Activated T-cell treated with anti-CD3 and anti-CD28 coated beads, Interleukin-2, amount 50 U/mL, for 72 hours (primary cell): ENCODE measurements at regions not wholly inside any gene's neighbourhood (a gene's known extent, or its start where the extent isn't known, plus 50 kb on each side); places are given as distances from the start of the nearest gene placed in this dataset.
A peak's percentile ranks its signal among the peaks of the same experiment; 100 is the strongest.

Source experiments
- ATAC-seq, 2 donors: fragments of 150-1000 bp; cut with Tn5 transposase; replicated peaks in 1 of 2; 2 replicates each; pipeline ENCODE4 v1.10.0; 2021; ENCODE audit warnings: moderate library complexity in 2 of 2, mild to moderate bottlenecking in 1 of 2
- DNase-seq, 2 donors: peaks; one replicate each; pipeline ENCODE4 v3.0.0; 2021 to 2022; ENCODE audit warnings: mixed read lengths in 1 of 2
- H3K27ac Mint-ChIP-seq: one replicate; pipeline ENCODE4 v1.8.0; 2022; ENCODE audit warnings: mild to moderate bottlenecking, moderate library complexity, mixed read lengths
- H3K27me3 Mint-ChIP-seq: one replicate; pipeline ENCODE4 v1.8.0; 2022; ENCODE audit warnings: low read depth, mixed read lengths
- H3K36me3 Mint-ChIP-seq, 2 donors: one replicate each; pipeline ENCODE4 v1.8.0; 2022; ENCODE audit warnings: mixed read lengths in 2 of 2, mild to moderate bottlenecking in 1 of 2; ENCODE audit not compliant: insufficient read depth in 2 of 2
- H3K4me1 Mint-ChIP-seq: one replicate; pipeline ENCODE4 v1.8.0; 2022; ENCODE audit warnings: low read depth, mixed read lengths
- H3K4me3 Mint-ChIP-seq, 2 donors: one replicate each; pipeline ENCODE4 v1.8.0; 2022; ENCODE audit warnings: mild to moderate bottlenecking in 2 of 2, mixed read lengths in 2 of 2, moderate library complexity in 2 of 2
- H3K9me3 Mint-ChIP-seq, 2 donors: one replicate each; pipeline ENCODE4 v1.8.0; 2022; ENCODE audit warnings: mixed read lengths in 2 of 2

GRCh38 chr2:147109291-147109690 is 735.5 kb upstream of the ACVR2A start:
- Mint-ChIP-seq H3K4me3 (no peak overlapping the region), H3K36me3 (no peaks in the 10 kb centered on the region), H3K4me1 (no peaks in the 10 kb centered on the region), H3K27me3 (no peaks in the 10 kb centered on the region), H3K9me3 (peaks cover 3 to 4% of the 10 kb centered on the region in 2 donors), H3K27ac (no peak overlapping the region)
- ATAC-seq (no peak), DNase-seq (no peak)

GRCh38 chr2:147108548-147108947 is 736.3 kb upstream of the ACVR2A start:
- Mint-ChIP-seq H3K4me1 (no peaks in the 10 kb centered on the region), H3K4me3 (no peak overlapping the region), H3K36me3 (no peaks in the 10 kb centered on the region), H3K9me3 (peaks cover 3 to 4% of the 10 kb centered on the region in 2 donors), H3K27me3 (no peaks in the 10 kb centered on the region), H3K27ac (no peak overlapping the region)
- DNase-seq, result no peak
- ATAC-seq, result no peak

- no peak for ATAC-seq
- Mint-ChIP-seq H3K27me3 (peaks cover 6% of the 10 kb centered on the region), H3K36me3 (no peaks in the 10 kb centered on the region), H3K9me3 (peaks cover 1% of the 10 kb centered on the region in 2 donors), H3K4me1 (no peaks in the 10 kb centered on the region), H3K27ac (no peak overlapping the region), H3K4me3 (no peak overlapping the region)
- DNase-seq, result no peak
Observed at GRCh38 chr2:147101941-147102790, 742.7 kb upstream of the ACVR2A start.

- Mint-ChIP-seq H3K36me3 (no peaks in the 10 kb centered on the region), H3K27me3 (peaks cover 6% of the 10 kb centered on the region), H3K9me3 (peaks cover 0 to 1% of the 10 kb centered on the region in 2 donors), H3K4me3 (no peak overlapping the region), H3K4me1 (peaks cover 5% of the 10 kb centered on the region), H3K27ac (no peak overlapping the region)
- ATAC-seq (no peak), DNase-seq (no peak)
Observed at GRCh38 chr2:147100406-147101035, 744.3 kb upstream of the ACVR2A start.

- Mint-ChIP-seq H3K27ac (no peak overlapping the region), H3K9me3 (no peaks in the 10 kb centered on the region), H3K4me3 (no peak overlapping the region), H3K36me3 (no peaks in the 10 kb centered on the region), H3K4me1 (peaks cover 5% of the 10 kb centered on the region), H3K27me3 (peaks cover 7% of the 10 kb centered on the region)
- ATAC-seq, result no peak
- no peak for DNase-seq
Observed at GRCh38 chr2:147099845-147100244, 745.0 kb upstream of the ACVR2A start.

GRCh38 chr2:147098940-147099339 is 745.9 kb upstream of the ACVR2A start:
- Mint-ChIP-seq H3K36me3 (no peaks in the 10 kb centered on the region), H3K4me1 (peaks cover 5% of the 10 kb centered on the region), H3K4me3 (no peak overlapping the region), H3K27ac (no peak overlapping the region), H3K9me3 (no peaks in the 10 kb centered on the region), H3K27me3 (peaks cover 13% of the 10 kb centered on the region)
- DNase-seq, result no peak
- ATAC-seq, result no peak

GRCh38 chr2:147097747-147098146 is 747.1 kb upstream of the ACVR2A start:
- no peak for DNase-seq
- no peak overlapping the region for H3K27ac Mint-ChIP-seq
- ATAC-seq, result no peak
- no peak overlapping the region for H3K4me3 Mint-ChIP-seq
- no peaks in the 10 kb centered on the region for H3K9me3 Mint-ChIP-seq
- peaks cover 10% of the 10 kb centered on the region for H3K27me3 Mint-ChIP-seq
- peaks cover 5% of the 10 kb centered on the region for H3K4me1 Mint-ChIP-seq
- no peaks in the 10 kb centered on the region for H3K36me3 Mint-ChIP-seq

- peaks cover 7% of the 10 kb centered on the region for H3K27me3 Mint-ChIP-seq
- peaks cover 5% of the 10 kb centered on the region for H3K4me1 Mint-ChIP-seq
- no peak overlapping the region for H3K4me3 Mint-ChIP-seq
- H3K9me3 Mint-ChIP-seq, result no peaks in the 10 kb centered on the region
- no peaks in the 10 kb centered on the region for H3K36me3 Mint-ChIP-seq
- no peak overlapping the region for H3K27ac Mint-ChIP-seq
- ATAC-seq, result peak; percentile 90 to 93
- DNase-seq, result peak in 1 of 2 donors; percentile 1
Observed at GRCh38 chr2:147096671-147097070, 748.2 kb upstream of the ACVR2A start.

- Mint-ChIP-seq H3K9me3 (no peaks in the 10 kb centered on the region), H3K27me3 (peaks cover 13% of the 10 kb centered on the region), H3K36me3 (no peaks in the 10 kb centered on the region), H3K27ac (no peak overlapping the region), H3K4me3 (no peak overlapping the region), H3K4me1 (peaks cover 9% of the 10 kb centered on the region)
- DNase-seq (no peak), ATAC-seq (no peak)
Observed at GRCh38 chr2:147095376-147095775, 749.5 kb upstream of the ACVR2A start.

- Mint-ChIP-seq H3K27me3 (peaks cover 13% of the 10 kb centered on the region), H3K36me3 (no peaks in the 10 kb centered on the region), H3K9me3 (no peaks in the 10 kb centered on the region), H3K4me1 (peaks cover 9% of the 10 kb centered on the region), H3K27ac (no peak overlapping the region), H3K4me3 (no peak overlapping the region)
- ATAC-seq, result no peak
- DNase-seq, result no peak
Observed at GRCh38 chr2:147094077-147094476, 750.8 kb upstream of the ACVR2A start.

GRCh38 chr2:147092266-147092665 is 752.6 kb upstream of the ACVR2A start:
- DNase-seq (no peak), ATAC-seq (no peak)
- no peak overlapping the region for H3K27ac Mint-ChIP-seq
- H3K4me1 Mint-ChIP-seq, result peaks cover 9% of the 10 kb centered on the region
- no peak overlapping the region for H3K4me3 Mint-ChIP-seq
- H3K27me3 Mint-ChIP-seq, result peaks cover 13% of the 10 kb centered on the region
- H3K9me3 Mint-ChIP-seq, result no peaks in the 10 kb centered on the region
- H3K36me3 Mint-ChIP-seq, result no peaks in the 10 kb centered on the region

- ATAC-seq (no peak), DNase-seq (no peak)
Observed at GRCh38 chr2:147091448-147091847, 753.4 kb upstream of the ACVR2A start.

GRCh38 chr2:147088871-147089270 is 756.0 kb upstream of the ACVR2A start:
- H3K4me1 Mint-ChIP-seq, result peaks cover 4% of the 10 kb centered on the region
- peaks cover 12% of the 10 kb centered on the region for H3K27me3 Mint-ChIP-seq
- ATAC-seq, result no peak
- no peak for DNase-seq
- H3K27ac Mint-ChIP-seq, result no peak overlapping the region
- no peaks in the 10 kb centered on the region for H3K36me3 Mint-ChIP-seq
- no peak overlapping the region for H3K4me3 Mint-ChIP-seq
- H3K9me3 Mint-ChIP-seq, result no peaks in the 10 kb centered on the region

More at GRCh38 chr2:147091448-147091847, 753.4 kb upstream of the ACVR2A start:
- Mint-ChIP-seq H3K4me1 (peaks cover 6% of the 10 kb centered on the region), H3K9me3 (no peaks in the 10 kb centered on the region), H3K27me3 (peaks cover 13% of the 10 kb centered on the region), H3K4me3 (no peak overlapping the region), H3K27ac (no peak overlapping the region), H3K36me3 (no peaks in the 10 kb centered on the region)
